ENCODE measurements at regions not wholly inside any gene's neighbourhood (a gene's known extent, or its start where the extent isn't known, plus 50 kb on each side); places are given as distances from the start of the nearest gene placed in this dataset.
"Not testable (repeated sequence)": the region's sequence is repeated elsewhere in the genome, so short reads cannot be mapped to it uniquely, and the experiment has no call there.

DNA sequence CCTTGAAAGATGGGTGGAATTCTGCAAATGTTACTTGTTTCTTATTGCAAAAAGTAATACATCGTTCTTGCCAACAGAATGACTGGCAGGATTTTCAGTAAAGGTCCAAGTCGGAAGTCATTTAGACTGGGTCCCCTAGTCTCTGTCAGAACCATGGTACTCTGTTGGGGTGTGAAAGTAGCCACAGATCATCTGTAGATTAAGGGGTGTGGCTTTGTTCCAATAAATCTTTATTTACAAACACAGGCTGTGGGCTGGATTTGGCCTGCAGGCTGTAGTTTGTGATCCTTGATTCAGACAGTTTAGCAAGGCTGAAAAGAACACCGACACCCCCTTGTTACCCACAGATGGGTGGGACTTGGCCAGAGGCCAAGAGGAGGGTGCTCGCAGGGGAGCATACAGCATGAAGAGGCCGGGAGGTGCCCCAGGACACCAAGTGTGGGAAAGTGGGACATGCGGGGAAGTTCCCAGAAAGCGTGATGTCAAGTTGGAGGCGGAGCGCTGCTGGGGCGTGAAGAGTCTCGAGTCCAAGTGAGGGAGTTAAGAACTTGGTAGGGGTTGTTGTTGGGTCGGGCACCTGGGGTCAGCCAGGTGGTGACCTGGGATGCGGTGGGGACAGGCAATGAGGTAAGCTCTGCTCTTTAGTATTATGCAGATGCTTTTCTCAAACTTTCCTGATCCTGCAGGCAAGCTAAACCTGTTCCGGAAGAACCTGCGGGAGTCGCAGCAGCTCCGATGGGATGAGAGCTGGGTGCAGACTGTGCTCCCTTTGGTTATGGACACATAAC lies 175.7 kb downstream of the ADRA2C start:
- not testable (repeated sequence) for TF ChIP-seq EZH2phosphoT487 (IDR thresholded peaks at IDR 0.05; ENCODE audit: borderline replicate concordance, low read length); CTCF (conservative IDR thresholded peaks at IDR 0.05; ENCODE audit: low read depth, low read length); EZH2 (IDR thresholded peaks at IDR 0.05; ENCODE audit: low read length, unreplicated experiment)

Data from PC-3 (cell line).